B cell (primary cell): ENCODE measurements at regions not wholly inside any gene's neighbourhood (a gene's known extent, or its start where the extent isn't known, plus 50 kb on each side); places are given as distances from the start of the nearest gene placed in this dataset.
"Not testable (repeated sequence)": the region's sequence is repeated elsewhere in the genome, so short reads cannot be mapped to it uniquely, and the experiment has no call there.

Experiments
- ATAC-seq: fragments of 200-7000 bp; cut with Tn5 transposase; one replicate; pipeline ENCODE4 v1.10.0; 2021; ENCODE audit warnings: low read depth, mild to moderate bottlenecking, moderate number of reproducible peaks, moderate library complexity
- CTCF ChIA-PET: fragments of 350-600 bp; sonication (Branson Sonifier 250); formaldehyde crosslinking; loops from one replicate; lab custom pipeline; 2021; ENCODE audit warnings: antibody characterized with exemption, inconsistent platforms; lab: Charles Lee
- POLR2A ChIA-PET: fragments of 350-600 bp; sonication (Branson Sonifier 250); formaldehyde crosslinking; loops from one replicate; lab custom pipeline; 2021; ENCODE audit warnings: antibody characterized with exemption; lab: Charles Lee
- DNase-seq: peaks from one replicate; pipeline ENCODE4 v3.0.0; 2013
- H2AFZ ChIP-seq: 2 replicates; pipeline ENCODE4 v1.6.1; 2012; ENCODE audit warnings: mild to moderate bottlenecking, low read depth, low read length; ENCODE audit not compliant: insufficient read depth, poor library complexity, severe bottlenecking
- H3K27ac ChIP-seq, 2 donors: 1 replicate in 1 of 2; 2 replicates in 1 of 2; pipeline ENCODE4 v1.5.1; 2012 to 2013; ENCODE audit warnings: low read length in 2 of 2, mild to moderate bottlenecking in 2 of 2, moderate library complexity in 1 of 2
- H3K27me3 ChIP-seq, 4 experiments: fragments of 200-600 bp in 1 of 4; sonication (generic) in 1 of 4; replicated peaks in 1 of 4; 1 replicate in 2 of 4; 2 replicates in 2 of 4; pipeline versions ENCODE4 v1.6.1 to v1.7.0; 2013 to 2016; ENCODE audit warnings: low read length in 3 of 4, mild to moderate bottlenecking in 2 of 4, mixed read lengths in 1 of 4, moderate library complexity in 1 of 4; ENCODE audit not compliant: insufficient read depth in 4 of 4, control insufficient read depth in 3 of 4; ENCODE audit errors: control extremely low read depth in 1 of 4
- H3K36me3 ChIP-seq, 2 experiments: replicated peaks in 1 of 2; 1 replicate in 1 of 2; 2 replicates in 1 of 2; pipeline versions ENCODE4 v1.6.1 to v1.7.1; 2013; ENCODE audit warnings: low read length in 1 of 2; ENCODE audit not compliant: insufficient read depth in 2 of 2, control insufficient read depth in 1 of 2; ENCODE audit errors: control extremely low read depth in 1 of 2, extremely low read depth in 1 of 2
- H3K4me1 ChIP-seq, 2 donors: fragments of 200-600 bp in 1 of 2; sonication (generic) in 1 of 2; 1 replicate in 1 of 2; 2 replicates in 1 of 2; pipeline versions ENCODE4 v1.5.1 to v1.6.1; 2013 to 2017; ENCODE audit warnings: low read length in 2 of 2; ENCODE audit not compliant: control insufficient read depth in 2 of 2, insufficient read depth in 2 of 2
- H3K4me2 ChIP-seq: replicated peaks from 2 replicates; pipeline ENCODE3; 2012; ENCODE audit warnings: mild to moderate bottlenecking, low read depth, low read length; ENCODE audit not compliant: poor library complexity, severe bottlenecking
- H3K4me3 ChIP-seq, 5 experiments: fragments of 200-600 bp in 1 of 5; sonication (generic) in 1 of 5; 1 replicate in 3 of 5; 2 replicates in 2 of 5; pipeline versions ENCODE4 v1.5.1 to v1.7.0; 2011 to 2016; ENCODE audit warnings: low read length in 4 of 5, mild to moderate bottlenecking in 4 of 5, low read depth in 2 of 5, control low read depth in 1 of 5, moderate library complexity in 1 of 5; ENCODE audit not compliant: insufficient read depth in 1 of 5; ENCODE audit errors: control extremely low read depth in 1 of 5, extremely low read depth in 1 of 5
- H3K79me2 ChIP-seq: fragments of 200-600 bp; sonication (generic); one replicate; pipeline ENCODE4 v1.6.0; 2016; ENCODE audit warnings: low read length; ENCODE audit not compliant: control insufficient read depth, insufficient read depth
- H3K9ac ChIP-seq: fragments of 200-600 bp; sonication (generic); 2 replicates; pipeline ENCODE4 v1.6.1; 2017; ENCODE audit warnings: mild to moderate bottlenecking, low read length, moderate library complexity
- H3K9me3 ChIP-seq, 3 donors: one replicate each; pipeline versions ENCODE4 v1.6.1 to v1.7.1; 2013; ENCODE audit warnings: low read length in 2 of 3; ENCODE audit not compliant: control insufficient read depth in 2 of 3, insufficient read depth in 1 of 3; ENCODE audit errors: control extremely low read depth in 1 of 3
- H4K20me1 ChIP-seq: 2 replicates; pipeline ENCODE4 v1.6.0; 2012; ENCODE audit warnings: mild to moderate bottlenecking, low read length; ENCODE audit not compliant: insufficient read depth, control insufficient read depth, poor library complexity, severe bottlenecking
- H3K27ac Mint-ChIP-seq: one replicate; pipeline ENCODE4 v1.8.0; 2021; ENCODE audit warnings: mixed read lengths
- H3K27me3 Mint-ChIP-seq: one replicate; pipeline ENCODE4 v1.8.0; 2021; ENCODE audit warnings: mixed read lengths
- H3K4me1 Mint-ChIP-seq: one replicate; pipeline ENCODE4 v1.8.0; 2021; ENCODE audit warnings: mixed read lengths
- H3K4me3 Mint-ChIP-seq: one replicate; pipeline ENCODE4 v1.8.0; 2021; ENCODE audit warnings: mixed read lengths
- H3K9me3 Mint-ChIP-seq: one replicate; pipeline ENCODE4 v1.8.0; 2022; ENCODE audit warnings: mixed read lengths; ENCODE audit not compliant: insufficient read depth
- EZH2 ChIP-seq: IDR thresholded peaks from 2 replicates; pipeline ENCODE4 v1.6.1; 2012; ENCODE audit warnings: borderline replicate concordance, low read depth, mild to moderate bottlenecking, moderate library complexity, low read length; ENCODE audit not compliant: insufficient read depth, poor library complexity, severe bottlenecking
- WGBS: methylation state at CpG from one replicate; pipeline ENCODE4 v1.1.5; 2013; ENCODE audit warnings: missing lambda C conversion rate; ENCODE audit not compliant: insufficient coverage; 5-methylcytosine and 5-hydroxymethylcytosine counted together
- intact Hi-C: fragments of 100-400 bp; cut with micrococcal nuclease; formaldehyde crosslinking; loops from one replicate; pipeline ENCODE4 v1.10.0; 2022
- TF ChIP-seq, protein P1 (sequence below): fragments of 200-600 bp; IDR thresholded peaks from one replicate; pipeline ENCODE4 v1.8.0; 2022; ENCODE audit warnings: antibody characterized with exemption, mild to moderate bottlenecking

DNA sequence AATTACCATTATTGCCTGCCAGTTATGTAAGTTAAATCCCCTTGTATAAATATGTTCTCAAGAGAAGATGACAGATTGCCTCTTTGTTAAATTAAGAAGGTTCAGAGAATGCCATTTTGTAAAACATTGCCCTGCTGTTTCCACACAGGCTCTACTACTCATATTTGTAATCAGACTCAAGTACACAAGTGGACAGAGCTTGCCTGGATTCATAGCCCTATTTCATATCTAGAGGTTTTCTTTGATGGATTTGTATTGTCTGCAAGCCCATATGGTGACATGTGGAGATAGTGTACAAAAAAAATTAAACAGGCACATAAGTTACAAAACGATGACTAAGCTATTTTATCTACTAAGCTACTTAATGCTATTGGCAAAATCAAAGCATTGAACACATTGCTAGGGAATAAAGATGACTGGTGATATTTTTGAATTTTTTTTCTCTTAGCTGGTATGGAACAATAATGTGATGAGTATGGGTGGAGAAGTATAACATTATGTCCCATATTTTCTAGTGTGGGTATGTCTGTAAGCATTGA, 1286.6 kb upstream of the ALCAM start:
- ATAC-seq, result no peak
- Histone ChIP-seq H3K27me3 (no peaks in the 10 kb centered on the region), H3K27ac (no peak overlapping the region), H3K79me2 (no peaks in the 10 kb centered on the region), H3K4me3 (no peak overlapping the region), H3K9me3 (no peaks in the 10 kb centered on the region), H2AFZ (no peak overlapping the region), H3K9ac (no peak overlapping the region), H3K36me3 (no peaks in the 10 kb centered on the region), H3K4me1 (no peaks in the 10 kb centered on the region), H4K20me1 (no peaks in the 10 kb centered on the region), H3K4me2 (no peak overlapping the region)
- TF ChIP-seq, protein P1, sequence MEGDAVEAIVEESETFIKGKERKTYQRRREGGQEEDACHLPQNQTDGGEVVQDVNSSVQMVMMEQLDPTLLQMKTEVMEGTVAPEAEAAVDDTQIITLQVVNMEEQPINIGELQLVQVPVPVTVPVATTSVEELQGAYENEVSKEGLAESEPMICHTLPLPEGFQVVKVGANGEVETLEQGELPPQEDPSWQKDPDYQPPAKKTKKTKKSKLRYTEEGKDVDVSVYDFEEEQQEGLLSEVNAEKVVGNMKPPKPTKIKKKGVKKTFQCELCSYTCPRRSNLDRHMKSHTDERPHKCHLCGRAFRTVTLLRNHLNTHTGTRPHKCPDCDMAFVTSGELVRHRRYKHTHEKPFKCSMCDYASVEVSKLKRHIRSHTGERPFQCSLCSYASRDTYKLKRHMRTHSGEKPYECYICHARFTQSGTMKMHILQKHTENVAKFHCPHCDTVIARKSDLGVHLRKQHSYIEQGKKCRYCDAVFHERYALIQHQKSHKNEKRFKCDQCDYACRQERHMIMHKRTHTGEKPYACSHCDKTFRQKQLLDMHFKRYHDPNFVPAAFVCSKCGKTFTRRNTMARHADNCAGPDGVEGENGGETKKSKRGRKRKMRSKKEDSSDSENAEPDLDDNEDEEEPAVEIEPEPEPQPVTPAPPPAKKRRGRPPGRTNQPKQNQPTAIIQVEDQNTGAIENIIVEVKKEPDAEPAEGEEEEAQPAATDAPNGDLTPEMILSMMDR, result no peak
- no peak for TF ChIP-seq EZH2
- Mint-ChIP-seq H3K27ac (no peak overlapping the region), H3K27me3 (no peaks in the 10 kb centered on the region), H3K4me1 (no peaks in the 10 kb centered on the region), H3K4me3 (no peak overlapping the region), H3K9me3 (no peaks in the 10 kb centered on the region)
- ChIA-PET POLR2A (no interaction called here), CTCF (no interaction called here)
- intact Hi-C loops, result no loop called here
- no peak for DNase-seq
- no CpG with 5 or more reads among the region's 1 CpG for WGBS

DNA sequence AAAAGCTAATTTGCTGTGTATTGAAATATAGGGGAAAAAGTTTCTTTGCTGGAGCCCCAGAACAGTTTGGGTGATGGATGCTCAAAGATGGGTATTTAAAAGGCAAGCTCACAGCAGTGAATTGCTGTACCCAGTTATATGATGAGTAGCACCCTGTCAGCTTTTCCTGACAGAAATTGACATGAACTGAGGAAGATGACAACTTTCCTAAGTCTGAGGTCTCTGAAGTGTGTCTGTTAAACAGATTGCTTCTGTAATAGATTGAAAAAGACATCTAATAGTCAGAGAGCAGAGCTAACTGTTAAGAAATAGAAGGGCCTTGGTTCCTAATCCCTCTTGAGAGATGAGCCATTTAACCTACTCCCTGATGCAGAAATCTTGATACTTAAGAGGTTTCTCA, 1278.0 kb upstream of the ALCAM start:
- peaks cover 0 to 3% (median 0%) of the 10 kb centered on the region in 3 donors for H3K9me3 ChIP-seq
- H3K9ac ChIP-seq, result no peak overlapping the region
- intact Hi-C loops, result no loop called here
- H2AFZ ChIP-seq, result no peak overlapping the region
- H3K27me3 ChIP-seq, result no peaks in the 10 kb centered on the region
- Mint-ChIP-seq H3K4me1 (no peaks in the 10 kb centered on the region), H3K4me3 (no peak overlapping the region), H3K9me3 (peaks cover 8% of the 10 kb centered on the region), H3K27me3 (no peaks in the 10 kb centered on the region), H3K27ac (no peak overlapping the region)
- CTCF ChIA-PET, result interaction anchor here (0.7 to 1.0 kb wide), 2 partner anchors 13 to 87 kb away, joined by 3 to 4 read pairs; no protein-coding TSS in a partner anchor
- no peak for TF ChIP-seq EZH2
- TF ChIP-seq, protein P1, result no peak
- ATAC-seq (no peak), DNase-seq (no peak)
- POLR2A ChIA-PET, result no interaction called here
- no peaks in the 10 kb centered on the region for H3K36me3 ChIP-seq
- H3K27ac ChIP-seq, result no peak overlapping the region
- H3K4me3 ChIP-seq, result no peak overlapping the region
- no peaks in the 10 kb centered on the region for H4K20me1 ChIP-seq
- H3K79me2 ChIP-seq, result no peaks in the 10 kb centered on the region
- no peak overlapping the region for H3K4me2 ChIP-seq
- H3K4me1 ChIP-seq, result no peaks in the 10 kb centered on the region

DNA sequence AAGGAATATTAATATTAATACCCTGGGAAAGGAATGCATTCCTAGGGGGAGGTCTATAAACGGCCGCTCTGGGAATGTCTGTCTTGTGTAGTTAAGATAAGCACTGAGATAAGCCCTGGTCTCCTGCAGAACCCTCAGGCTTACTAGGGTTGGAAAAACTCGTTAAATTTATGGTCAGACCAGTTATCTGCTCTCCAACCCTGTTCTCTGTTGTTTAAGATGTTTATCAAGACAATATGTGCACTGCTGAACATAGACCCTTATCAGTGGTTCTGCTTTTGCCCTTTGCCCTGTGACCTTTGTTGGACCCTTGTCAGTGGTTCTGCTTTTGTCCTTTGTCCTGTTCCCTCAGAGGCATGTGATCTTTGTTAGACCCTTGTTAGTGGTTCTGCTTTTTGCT, 1276.7 kb upstream of the ALCAM start:
- H3K4me3 ChIP-seq, intact Hi-C loops, ATAC-seq, H3K4me3 Mint-ChIP-seq, H4K20me1 ChIP-seq, CTCF ChIA-PET, H3K27ac ChIP-seq, H3K4me1 ChIP-seq, DNase-seq, H3K9ac ChIP-seq, H3K4me2 ChIP-seq, H3K36me3 ChIP-seq, H3K9me3 Mint-ChIP-seq, H3K4me1 Mint-ChIP-seq, H3K27ac Mint-ChIP-seq, H3K79me2 ChIP-seq, H3K9me3 ChIP-seq, POLR2A ChIA-PET, H2AFZ ChIP-seq, H3K27me3 Mint-ChIP-seq, H3K27me3 ChIP-seq: not testable (repeated sequence)
- WGBS, result 29% methylated on average over 1 of the region's 3 CpGs
